Right lobe of liver (tissue), 6 donors: ENCODE measurements at regions not wholly inside any gene's neighbourhood (a gene's known extent, or its start where the extent isn't known, plus 50 kb on each side); places are given as distances from the start of the nearest gene placed in this dataset.

Experiments used
- ATAC-seq, 4 donors: fragments of 200-7000 bp; cut with Tn5 transposase; one replicate each; pipeline ENCODE4 v1.9.1; 2020; ENCODE audit warnings: mild to moderate bottlenecking in 4 of 4, moderate library complexity in 4 of 4
- DNase-seq, 3 donors: peaks; one replicate each; pipeline ENCODE4 v3.0.0-alpha.2; 2020
- H3K27ac ChIP-seq, 3 donors: fragments of 200-600 bp; one replicate each; pipeline ENCODE4 v1.8.0; 2022
- H3K27me3 ChIP-seq, 2 donors: fragments of 200-600 bp; one replicate each; pipeline ENCODE4 v1.8.0; 2022
- H3K36me3 ChIP-seq, 4 donors: fragments of 200-600 bp; sonication (generic) in 1 of 4; one replicate each; pipeline versions ENCODE4 v1.5.1 to v1.8.0; 2017 to 2022; ENCODE audit warnings: control low read depth in 1 of 4
- H3K4me1 ChIP-seq, 4 donors: fragments of 200-600 bp; sonication (generic) in 1 of 4; one replicate each; pipeline versions ENCODE4 v1.5.1 to v1.8.0; 2017 to 2022; ENCODE audit warnings: control low read depth in 1 of 4
- H3K4me3 ChIP-seq, 3 donors: fragments of 200-600 bp; one replicate each; pipeline ENCODE4 v1.8.0; 2022
- H3K9me3 ChIP-seq, 4 donors: fragments of 200-600 bp; sonication (generic) in 1 of 4; one replicate each; pipeline versions ENCODE4 v1.5.1 to v1.8.0; 2017 to 2022; ENCODE audit warnings: control low read depth in 1 of 4
- CTCF ChIP-seq, 4 donors: fragments of 200-600 bp in 3 of 4; fragments of 450-650 bp in 1 of 4; IDR thresholded peaks; one replicate each; pipeline versions ENCODE4 v1.5.1 to v1.8.0; 2016 to 2022; ENCODE audit warnings: antibody characterized with exemption in 4 of 4, mild to moderate bottlenecking in 2 of 4
- POLR2A ChIP-seq: fragments of 450-650 bp; IDR thresholded peaks from one replicate; pipeline ENCODE4 v1.6.1; 2017; ENCODE audit warnings: antibody characterized with exemption, mild to moderate bottlenecking
- WGBS: methylation state at CpG from one replicate; pipeline ENCODE4 v1.1.6; 2018; ENCODE audit warnings: low coverage, low lambda C conversion rate; ENCODE audit not compliant: insufficient coverage; ENCODE audit errors: missing lambda C conversion rate; 5-methylcytosine and 5-hydroxymethylcytosine counted together
- intact Hi-C, 2 donors: fragments of 100-400 bp; cut with DNase I; formaldehyde crosslinking; loops; one replicate each; pipeline versions ENCODE4 v1.11.2 to v1.14.1; 2022
- donor health status: DM: no; HTN: yes; CAD: no.
- donor health status: DM: no; HTN: no; CAD: no.
- donor health status: DM: no; HTN: no; CAD: no.
- donor health status: DM: no; HTN: yes; CAD: no.
- donor health status: DM: no; HTN: yes; CAD: no.

GRCh38 chrX:30504309-30504708 lies 73.3 kb downstream of the TASL start:
- intact Hi-C loops: no loop called here

GRCh38 chrX:30495468-30495867 lies 82.1 kb downstream of the TASL start:
- WGBS: 41% methylated on average over 1 of the region's 1 CpG
- no peak for ATAC-seq

More at GRCh38 chrX:30504309-30504708, 73.3 kb downstream of the TASL start:
- Histone ChIP-seq H3K4me1 (no peaks in the 10 kb centered on the region), H3K27ac (no peak overlapping the region), H3K36me3 (no peaks in the 10 kb centered on the region), H3K4me3 (no peak overlapping the region), H3K27me3 (peaks cover 0 to 4% of the 10 kb centered on the region in 2 donors), H3K9me3 (no peaks in the 10 kb centered on the region)
- peak; percentile 51 to 70 (median 58) for TF ChIP-seq CTCF (IDR thresholded peaks at IDR 0.05)
- no peak for TF ChIP-seq POLR2A
- 0% methylated on average over 2 of the region's 2 CpGs for WGBS
- DNase-seq: no peak
- peak in 2 of 4 donors; percentile 40 to 62 for ATAC-seq

GRCh38 chrX:30493348-30493747 lies 84.2 kb downstream of the TASL start:
- no peaks in the 10 kb centered on the region for H3K27me3 ChIP-seq
- H3K27ac ChIP-seq: no peak overlapping the region
- H3K36me3 ChIP-seq: no peaks in the 10 kb centered on the region
- no peaks in the 10 kb centered on the region for H3K4me1 ChIP-seq
- TF ChIP-seq CTCF (IDR thresholded peaks at IDR 0.05) (no peak), POLR2A (no peak)
- H3K9me3 ChIP-seq: no peaks in the 10 kb centered on the region
- intact Hi-C loops: no loop called here
- DNase-seq (no peak), ATAC-seq (no peak)
- no peak overlapping the region for H3K4me3 ChIP-seq
- WGBS: 40% methylated on average over 1 of the region's 1 CpG

More at GRCh38 chrX:30495468-30495867, 82.1 kb downstream of the TASL start:
- Histone ChIP-seq H3K4me3 (no peak overlapping the region), H3K9me3 (no peaks in the 10 kb centered on the region), H3K27ac (no peak overlapping the region), H3K36me3 (no peaks in the 10 kb centered on the region), H3K4me1 (no peaks in the 10 kb centered on the region), H3K27me3 (no peaks in the 10 kb centered on the region)
- DNase-seq: no peak
- intact Hi-C loops: no loop called here
- no peak for TF ChIP-seq CTCF (IDR thresholded peaks at IDR 0.05)
- TF ChIP-seq POLR2A: no peak

GRCh38 chrX:30489323-30489722 lies 88.2 kb downstream of the TASL start:
- Histone ChIP-seq H3K9me3 (no peaks in the 10 kb centered on the region), H3K4me1 (no peaks in the 10 kb centered on the region), H3K27me3 (no peaks in the 10 kb centered on the region), H3K36me3 (no peaks in the 10 kb centered on the region), H3K4me3 (no peak overlapping the region), H3K27ac (no peak overlapping the region)
- intact Hi-C loops: no loop called here
- no peak for DNase-seq
- TF ChIP-seq POLR2A (no peak), CTCF (IDR thresholded peaks at IDR 0.05) (peak in 3 of 4 donors; percentile 5 to 21 (median 17))
- 72% methylated on average over 2 of the region's 2 CpGs for WGBS
- peak in 2 of 4 donors; percentile 33 to 56 for ATAC-seq

- Histone ChIP-seq H3K36me3 (no peaks in the 10 kb centered on the region), H3K4me3 (no peak overlapping the region), H3K27me3 (no peaks in the 10 kb centered on the region), H3K4me1 (no peaks in the 10 kb centered on the region), H3K9me3 (no peaks in the 10 kb centered on the region), H3K27ac (no peak overlapping the region)
- 35% methylated on average over 3 of the region's 3 CpGs for WGBS
- DNase-seq (no peak), ATAC-seq (peak in 1 of 4 donors; percentile 48)
- TF ChIP-seq CTCF (IDR thresholded peaks at IDR 0.05) (peak; percentile 9 to 21 (median 16)), POLR2A (no peak)
- intact Hi-C loops: no loop called here
Measured at GRCh38 chrX:30488092-30488491, 89.5 kb downstream of the TASL start.
